Epidermal melanocyte (primary cell): ENCODE measurements at regions not wholly inside any gene's neighbourhood (a gene's known extent, or its start where the extent isn't known, plus 50 kb on each side); places are given as distances from the start of the nearest gene placed in this dataset.
"Not testable (repeated sequence)": the region's sequence is repeated elsewhere in the genome, so short reads cannot be mapped to it uniquely, and the experiment has no call there.

Source experiments
- DNase-seq: peaks from one replicate; pipeline ENCODE4 v3.0.0; 2011; ENCODE audit warnings: low spot score; ENCODE audit not compliant: insufficient read length

GRCh38 chr3:163261618-163262017 lies 1765.0 kb downstream of the OTOL1 start:
- DNase-seq = no peak

GRCh38 chr3:163261056-163261455 lies 1764.4 kb downstream of the OTOL1 start:
- DNase-seq = no peak

GRCh38 chr3:163218336-163218735 lies 1721.7 kb downstream of the OTOL1 start:
- DNase-seq = no peak

GRCh38 chr3:163213838-163214237 lies 1717.2 kb downstream of the OTOL1 start:
- DNase-seq = no peak

- no peak for DNase-seq
These were observed 1700.3 kb downstream of the OTOL1 start for GRCh38 chr3:163196815-163197374.

- no peak for DNase-seq
These were observed 1699.6 kb downstream of the OTOL1 start for GRCh38 chr3:163196245-163196644.

- no peak for DNase-seq
These were observed 1689.2 kb downstream of the OTOL1 start for GRCh38 chr3:163185721-163186350.

- DNase-seq = no peak
These were observed 1679.4 kb downstream of the OTOL1 start for GRCh38 chr3:163175970-163176369.

GRCh38 chr3:163172513-163172912 lies 1675.9 kb downstream of the OTOL1 start:
- DNase-seq = not testable (repeated sequence)

- no peak for DNase-seq
These were observed 1669.6 kb downstream of the OTOL1 start for GRCh38 chr3:163166197-163166596.

GRCh38 chr3:163159306-163159705 lies 1662.7 kb downstream of the OTOL1 start:
- no peak for DNase-seq

- no peak for DNase-seq
These were observed 1643.0 kb downstream of the OTOL1 start for GRCh38 chr3:163139600-163139999.

- DNase-seq = no peak
These were observed 1641.7 kb downstream of the OTOL1 start for GRCh38 chr3:163138258-163138657.

GRCh38 chr3:163132111-163132510 lies 1635.5 kb downstream of the OTOL1 start:
- no peak for DNase-seq

- DNase-seq = no peak
These were observed 1632.7 kb downstream of the OTOL1 start for GRCh38 chr3:163129287-163129686.

GRCh38 chr3:163126115-163126514 lies 1629.5 kb downstream of the OTOL1 start:
- DNase-seq = no peak
